Lung microvascular endothelial cell (primary cell): ENCODE measurements at regions not wholly inside any gene's neighbourhood (a gene's known extent, or its start where the extent isn't known, plus 50 kb on each side); places are given as distances from the start of the nearest gene placed in this dataset.

Experiments used
- DNase-seq, 2 donors: peaks; one replicate each; pipeline versions ENCODE4 v3.0.0 to v3.0.0-alpha.2; 2010; ENCODE audit warnings: low read depth in 2 of 2

DNA sequence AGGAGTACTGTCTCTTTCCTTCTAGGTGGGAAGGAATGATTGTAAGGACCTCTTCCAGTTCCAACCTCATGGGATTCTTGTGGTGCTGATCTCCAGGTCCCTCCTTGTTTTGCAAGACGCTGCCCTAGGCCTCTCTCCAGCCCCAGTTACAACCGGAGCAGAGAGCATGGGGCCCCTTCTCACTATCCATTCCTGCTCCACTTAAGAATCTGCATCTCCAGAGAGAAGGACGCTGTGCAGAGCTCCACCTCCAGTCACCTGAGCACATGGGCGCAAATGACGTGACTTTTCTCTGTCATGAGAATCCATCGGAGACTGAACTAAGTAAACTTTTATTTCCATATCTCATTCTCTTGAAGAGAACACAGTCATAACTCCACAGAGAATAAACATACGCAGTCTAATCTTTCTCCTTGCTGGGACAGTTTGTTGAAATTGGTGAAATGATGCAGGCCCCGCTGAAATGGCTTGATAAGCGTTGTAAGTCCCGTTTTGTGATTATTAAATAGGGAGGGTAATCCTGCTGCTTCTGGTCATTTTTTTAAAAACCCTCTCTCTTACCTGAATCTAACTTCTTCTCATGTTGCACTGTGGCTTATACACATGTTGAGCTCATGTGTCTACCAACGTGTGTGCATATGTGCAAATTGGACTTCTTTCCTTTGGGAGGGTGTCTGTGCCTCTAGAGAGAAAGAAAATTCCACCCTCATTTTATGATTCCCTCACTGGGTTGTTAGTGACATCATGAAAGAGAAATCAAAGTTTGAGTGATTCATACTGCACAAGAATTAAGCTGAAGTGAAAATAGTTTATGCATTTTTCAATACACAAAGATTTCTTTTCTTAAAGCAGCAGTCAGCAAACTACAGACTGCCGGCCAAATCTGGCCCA, 133.2 kb upstream of the TBX20 start:
- DNase-seq, result no peak

- DNase-seq, result no peak
Observed at GRCh38 chr7:35386082-35386815, 132.3 kb upstream of the TBX20 start.

- DNase-seq, result no peak
Observed at GRCh38 chr7:35384761-35385700, 131.1 kb upstream of the TBX20 start.

DNA sequence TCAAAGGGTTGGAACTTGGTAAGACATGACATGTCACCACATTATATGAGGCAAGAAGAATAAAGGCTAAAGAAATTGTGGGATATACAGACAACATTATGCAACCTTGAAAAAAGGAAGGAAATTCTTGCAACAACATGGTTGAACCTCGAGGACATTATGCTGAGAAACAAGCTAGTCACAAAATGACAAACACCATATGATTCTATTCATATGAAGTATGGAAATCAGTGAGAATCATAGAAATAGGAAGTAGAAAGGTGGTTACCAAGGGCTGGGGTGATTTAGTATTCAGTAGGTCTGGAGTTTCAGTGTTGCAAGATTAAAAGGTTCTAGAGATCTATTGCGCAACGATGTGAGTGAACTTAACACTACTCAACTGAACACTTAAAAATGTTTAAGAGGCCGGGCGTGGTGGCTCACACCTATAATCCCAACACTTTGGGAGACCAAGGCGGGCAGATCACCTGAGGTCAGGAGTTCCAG, 126.9 kb upstream of the TBX20 start:
- DNase-seq, result no peak

DNA sequence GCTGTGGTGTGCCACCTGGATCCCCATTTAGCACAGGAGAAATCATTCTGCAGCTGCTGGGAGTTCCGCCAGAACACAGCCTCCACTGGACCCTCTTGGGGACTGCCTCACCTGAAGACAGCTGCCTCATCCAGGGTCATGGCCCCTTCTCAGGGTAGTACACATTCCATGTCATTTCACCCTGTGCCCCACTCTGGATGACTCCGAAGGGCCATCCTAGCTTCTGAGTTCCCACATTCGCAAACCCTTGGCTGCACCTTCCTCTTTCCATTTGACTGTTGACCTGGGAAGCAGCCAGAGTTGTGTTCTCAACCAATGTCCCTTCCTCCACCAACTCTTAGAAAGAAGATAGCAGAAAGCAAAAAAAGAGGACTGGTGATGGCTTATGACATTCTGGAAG, 125.6 kb upstream of the TBX20 start:
- no peak for DNase-seq

- DNase-seq, result no peak
Observed at GRCh38 chr7:35375516-35375915, 121.6 kb upstream of the TBX20 start.

DNA sequence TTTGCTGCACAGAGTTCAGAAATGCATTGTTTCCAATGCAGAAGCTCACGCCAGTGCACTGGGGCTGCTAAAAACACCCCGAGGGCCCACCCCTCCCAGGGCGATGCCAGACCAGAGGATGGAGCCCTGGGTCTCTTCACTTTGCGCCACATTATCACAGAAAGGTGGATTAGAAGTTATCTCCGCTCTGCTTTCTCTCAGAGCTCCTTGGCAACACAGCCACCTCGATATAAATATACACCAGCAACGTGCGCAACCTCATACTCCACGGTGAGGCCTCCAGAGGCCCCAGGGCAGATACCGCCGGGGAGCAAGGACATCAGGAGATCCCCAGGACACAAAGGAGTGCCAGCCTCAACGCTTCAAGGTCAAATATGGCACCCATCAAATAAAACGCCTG, 121.0 kb upstream of the TBX20 start:
- DNase-seq, result no peak

DNA sequence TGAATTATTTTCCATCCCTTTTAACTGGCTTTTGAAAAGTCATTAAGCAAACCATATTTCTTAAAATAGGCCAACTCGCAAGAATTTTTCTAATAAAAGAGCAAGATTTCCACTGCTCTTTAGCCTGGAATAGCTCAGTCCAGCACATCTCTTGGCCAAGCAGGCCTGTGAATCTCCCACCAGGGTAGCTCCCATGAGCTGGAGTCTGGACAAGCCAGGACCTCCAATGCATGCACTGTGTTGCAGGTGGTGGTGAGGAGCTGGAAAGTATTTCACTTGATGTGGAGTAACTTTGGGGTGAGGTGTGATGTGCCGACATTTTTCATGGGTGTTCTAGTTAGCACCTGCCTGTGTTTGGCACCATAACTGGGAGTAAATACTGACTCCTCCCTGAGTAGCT, 117.3 kb upstream of the TBX20 start:
- DNase-seq, result no peak

DNA sequence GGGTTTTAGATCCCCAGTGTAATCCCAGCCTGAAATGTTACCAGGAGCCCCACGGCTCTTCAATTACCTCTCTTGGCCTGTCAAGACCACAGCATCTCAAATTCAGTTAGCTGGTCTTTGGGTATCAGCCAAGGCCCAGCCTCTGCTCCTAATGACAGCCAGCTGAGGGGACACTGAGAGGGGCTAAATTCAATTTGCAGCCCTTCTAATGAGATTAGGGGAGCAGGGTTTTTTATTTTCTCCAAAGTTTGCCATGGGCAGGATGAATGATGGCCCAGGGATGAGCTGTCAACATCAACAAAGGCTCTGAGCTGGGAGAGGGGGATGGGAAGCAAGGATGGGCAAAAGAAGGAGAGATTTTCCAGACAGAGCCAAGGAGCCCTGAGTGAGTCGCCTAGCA, 116.8 kb upstream of the TBX20 start:
- DNase-seq, result no peak

- DNase-seq, result no peak
Observed at GRCh38 chr7:35366167-35367155, 112.6 kb upstream of the TBX20 start.

DNA sequence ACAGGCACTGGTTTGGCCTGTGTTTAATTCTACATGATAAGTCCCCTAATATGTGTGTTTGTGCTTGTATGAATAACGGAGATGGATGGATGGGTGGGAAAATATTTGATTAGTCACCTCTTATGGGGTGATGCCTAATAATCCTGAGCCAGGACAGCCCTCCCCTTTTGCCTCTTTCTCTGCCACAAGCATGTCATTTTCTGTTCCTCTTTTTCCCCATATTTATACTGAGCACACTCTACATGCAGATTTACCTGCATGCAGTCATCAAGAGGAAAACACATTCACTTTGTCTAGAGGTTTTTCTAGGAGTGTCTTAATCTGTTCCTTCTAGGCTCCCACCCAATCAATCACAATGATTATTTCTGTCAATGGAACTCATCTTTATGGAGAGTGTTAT, 111.6 kb upstream of the TBX20 start:
- no peak for DNase-seq

GRCh38 chr7:35362341-35362740, 108.4 kb upstream of the TBX20 start:
- no peak for DNase-seq

DNA sequence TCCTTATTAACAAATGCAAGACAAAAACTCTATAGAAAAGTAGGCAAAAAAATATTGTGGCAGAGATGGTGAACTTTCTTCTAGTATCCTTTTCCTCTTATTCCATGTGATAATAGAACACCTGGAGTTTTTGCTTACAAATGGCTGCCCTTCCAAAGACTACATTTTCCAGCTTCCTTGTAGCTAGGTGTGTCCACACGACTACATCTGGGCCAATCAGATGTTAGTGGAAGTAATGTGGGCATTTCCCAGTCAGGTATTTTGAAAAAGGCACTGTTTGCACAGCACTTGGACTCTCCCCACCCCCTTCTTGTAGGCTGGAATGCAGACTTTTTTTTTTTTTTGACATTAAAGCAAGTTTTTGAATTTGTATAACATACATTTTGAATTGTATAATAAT, 105.5 kb upstream of the TBX20 start:
- DNase-seq, result no peak

DNA sequence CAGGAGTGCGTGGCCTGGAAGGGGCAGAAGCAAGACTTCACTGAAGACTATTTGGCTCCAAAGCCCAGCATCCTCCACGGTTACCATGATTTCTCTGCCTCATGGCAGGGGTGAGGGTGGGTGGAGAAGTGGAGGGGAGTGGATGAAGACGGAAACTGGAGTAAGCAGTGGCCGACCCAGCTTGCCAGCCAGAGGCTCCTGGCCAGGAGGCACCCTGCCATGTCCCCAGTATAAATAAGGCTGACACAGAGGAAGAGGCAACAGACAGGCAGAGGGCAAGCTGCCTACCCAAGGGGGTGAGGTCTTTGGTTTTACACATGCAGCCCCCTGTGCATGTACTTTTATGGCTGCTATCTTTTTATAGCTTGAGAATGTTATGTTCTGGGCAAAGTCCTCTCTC, 102.6 kb upstream of the TBX20 start:
- no peak for DNase-seq

DNA sequence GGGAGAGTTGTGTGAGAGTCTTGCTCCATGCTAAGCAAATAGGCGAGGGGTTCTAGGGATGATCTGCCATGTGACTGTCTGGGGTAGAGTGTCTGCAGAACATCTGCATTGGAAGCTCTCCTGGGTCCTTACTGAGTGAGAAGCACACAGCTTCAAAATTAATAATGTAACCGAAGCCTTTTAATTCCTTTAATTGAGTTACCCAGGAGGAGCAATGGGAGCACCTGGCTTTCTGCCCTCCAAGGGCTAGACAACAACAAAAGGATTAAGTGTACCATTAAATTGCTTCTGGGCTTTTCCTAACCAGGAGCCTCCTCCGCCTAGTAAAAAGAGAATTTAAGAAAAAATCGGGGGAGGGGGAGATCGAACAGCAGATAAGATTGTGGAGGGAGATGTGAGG, 102.0 kb upstream of the TBX20 start:
- no peak for DNase-seq

DNA sequence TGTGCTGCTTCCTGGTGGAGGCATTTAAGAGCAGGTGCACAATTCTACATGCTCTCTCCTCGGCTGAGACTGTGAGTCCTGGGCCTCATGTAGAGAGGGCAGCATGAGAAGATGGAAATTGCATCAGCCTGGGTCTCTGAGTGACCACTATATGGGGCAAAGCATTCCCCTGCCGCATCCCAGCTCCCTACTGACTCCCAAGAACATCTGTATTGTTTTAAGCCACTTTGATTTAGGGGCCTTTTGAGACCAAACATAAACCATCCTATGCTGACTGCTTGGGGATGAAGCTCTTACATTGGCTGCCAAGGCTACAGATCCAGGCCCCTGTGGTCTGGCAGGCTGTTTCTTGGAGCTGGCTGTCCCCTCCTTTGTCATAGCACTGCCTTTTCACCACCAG, 101.3 kb upstream of the TBX20 start:
- DNase-seq, result no peak

- DNase-seq, result no peak
Observed at GRCh38 chr7:35353481-35353880, 99.6 kb upstream of the TBX20 start.

- no peak for DNase-seq
Observed at GRCh38 chr7:35351466-35351865, 97.6 kb upstream of the TBX20 start.

GRCh38 chr7:35348611-35349400, 94.9 kb upstream of the TBX20 start:
- no peak for DNase-seq

- DNase-seq, result no peak
Observed at GRCh38 chr7:35342786-35343185, 88.9 kb upstream of the TBX20 start.
